Colonic mucosa (tissue), 4 donors: ENCODE measurements at regions not wholly inside any gene's neighbourhood (a gene's known extent, or its start where the extent isn't known, plus 50 kb on each side); places are given as distances from the start of the nearest gene placed in this dataset.

Source experiments
- DNase-seq: peaks from one replicate; pipeline ENCODE4 v3.0.0-alpha.2; 2020
- H3K27ac ChIP-seq: fragments of 200-600 bp; one replicate; pipeline ENCODE4 v1.8.0; 2021
- H3K27me3 ChIP-seq: fragments of 200-600 bp; one replicate; pipeline ENCODE4 v1.8.0; 2021
- H3K36me3 ChIP-seq: fragments of 200-600 bp; one replicate; pipeline ENCODE4 v1.8.0; 2021
- H3K4me1 ChIP-seq: fragments of 200-600 bp; one replicate; pipeline ENCODE4 v1.8.0; 2021; ENCODE audit warnings: mild to moderate bottlenecking
- H3K4me3 ChIP-seq: fragments of 200-600 bp; one replicate; pipeline ENCODE4 v1.8.0; 2021
- H3K9ac ChIP-seq, 2 donors: one replicate each; pipeline ENCODE4 v1.7.0; 2013; ENCODE audit warnings: control low read depth in 2 of 2, low read depth in 2 of 2, low read length in 2 of 2
- H3K9me3 ChIP-seq: fragments of 200-600 bp; one replicate; pipeline ENCODE4 v1.8.0; 2021
- CTCF ChIP-seq: fragments of 200-600 bp; IDR thresholded peaks from one replicate; pipeline ENCODE4 v1.8.0; 2022; ENCODE audit warnings: antibody characterized with exemption, mild to moderate bottlenecking
- intact Hi-C: fragments of 100-400 bp; cut with DNase I; formaldehyde crosslinking; loops from one replicate; pipeline ENCODE4 v1.14.1; 2022
- donor health status: healthy.
- donor health status: DM: no; HTN: no; CAD: no.
- donor health status: DM: no; HTN: no; CAD: no.

GRCh38 chr13:34465423-34465922 is 476.6 kb upstream of the NBEA start:
- intact Hi-C loops: no loop called here
- Histone ChIP-seq H3K9ac (no peak overlapping the region), H3K36me3 (no peaks in the 10 kb centered on the region), H3K27ac (no peak overlapping the region), H3K9me3 (no peaks in the 10 kb centered on the region), H3K27me3 (no peaks in the 10 kb centered on the region), H3K4me3 (no peak overlapping the region), H3K4me1 (no peaks in the 10 kb centered on the region)
- no peak for DNase-seq
- no peak for TF ChIP-seq CTCF

GRCh38 chr13:34466301-34466700 is 475.8 kb upstream of the NBEA start:
- Histone ChIP-seq H3K9me3 (no peaks in the 10 kb centered on the region), H3K36me3 (no peaks in the 10 kb centered on the region), H3K27me3 (no peaks in the 10 kb centered on the region), H3K27ac (no peak overlapping the region), H3K9ac (no peak overlapping the region), H3K4me1 (no peaks in the 10 kb centered on the region), H3K4me3 (no peak overlapping the region)
- DNase-seq: no peak
- intact Hi-C loops: no loop called here
- TF ChIP-seq CTCF: no peak

GRCh38 chr13:34467450-34468083 is 474.5 kb upstream of the NBEA start:
- H3K9ac ChIP-seq: no peak overlapping the region
- no peaks in the 10 kb centered on the region for H3K4me1 ChIP-seq
- H3K36me3 ChIP-seq: no peaks in the 10 kb centered on the region
- H3K9me3 ChIP-seq: no peaks in the 10 kb centered on the region
- intact Hi-C loops: no loop called here
- H3K27me3 ChIP-seq: no peaks in the 10 kb centered on the region
- no peak overlapping the region for H3K27ac ChIP-seq
- no peak for TF ChIP-seq CTCF
- H3K4me3 ChIP-seq: no peak overlapping the region
- DNase-seq: no peak

GRCh38 chr13:34469196-34469986 is 472.7 kb upstream of the NBEA start:
- Histone ChIP-seq H3K4me3 (no peak overlapping the region), H3K36me3 (no peaks in the 10 kb centered on the region), H3K27me3 (no peaks in the 10 kb centered on the region), H3K9ac (no peak overlapping the region), H3K27ac (no peak overlapping the region), H3K9me3 (no peaks in the 10 kb centered on the region), H3K4me1 (no peaks in the 10 kb centered on the region)
- TF ChIP-seq CTCF: no peak
- intact Hi-C loops: no loop called here
- no peak for DNase-seq

GRCh38 chr13:34474187-34474868 is 467.7 kb upstream of the NBEA start:
- Histone ChIP-seq H3K9me3 (no peaks in the 10 kb centered on the region), H3K4me3 (no peak overlapping the region), H3K9ac (no peak overlapping the region), H3K4me1 (no peaks in the 10 kb centered on the region), H3K36me3 (no peaks in the 10 kb centered on the region), H3K27ac (no peak overlapping the region), H3K27me3 (no peaks in the 10 kb centered on the region)
- DNase-seq: no peak
- TF ChIP-seq CTCF: no peak
- intact Hi-C loops: no loop called here
